HG03039 (cell line): ENCODE measurements at regions not wholly inside any gene's neighbourhood (a gene's known extent, or its start where the extent isn't known, plus 50 kb on each side); places are given as distances from the start of the nearest gene placed in this dataset.
"Not testable (repeated sequence)": the region's sequence is repeated elsewhere in the genome, so short reads cannot be mapped to it uniquely, and the experiment has no call there.

Source experiments
- ATAC-seq: cut with Tn5 transposase; IDR thresholded peaks from one replicate; pipeline ENCODE4 v1.9.1; 2021; ENCODE audit warnings: mild to moderate bottlenecking, moderate library complexity; ENCODE audit not compliant: unreplicated experiment

DNA sequence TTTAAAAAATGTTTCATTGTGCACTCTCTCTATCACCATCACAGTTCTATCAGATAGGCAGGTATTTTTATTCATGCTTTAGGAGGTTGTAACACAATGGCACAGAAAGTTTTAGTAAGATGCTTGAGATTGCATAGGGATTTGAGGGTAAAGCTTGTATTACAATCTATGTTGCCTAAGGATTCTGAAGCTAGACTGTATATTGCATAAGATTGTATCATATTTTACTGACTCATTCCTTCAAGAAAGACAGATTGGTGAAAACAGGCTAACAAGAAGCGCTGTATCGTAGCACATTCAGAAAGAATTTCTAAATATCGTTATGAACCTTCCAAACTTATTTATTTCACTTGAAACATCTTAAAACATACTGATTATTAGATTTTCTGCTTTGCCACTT, 577.7 kb downstream of the EBF1 start:
- no peak for ATAC-seq

DNA sequence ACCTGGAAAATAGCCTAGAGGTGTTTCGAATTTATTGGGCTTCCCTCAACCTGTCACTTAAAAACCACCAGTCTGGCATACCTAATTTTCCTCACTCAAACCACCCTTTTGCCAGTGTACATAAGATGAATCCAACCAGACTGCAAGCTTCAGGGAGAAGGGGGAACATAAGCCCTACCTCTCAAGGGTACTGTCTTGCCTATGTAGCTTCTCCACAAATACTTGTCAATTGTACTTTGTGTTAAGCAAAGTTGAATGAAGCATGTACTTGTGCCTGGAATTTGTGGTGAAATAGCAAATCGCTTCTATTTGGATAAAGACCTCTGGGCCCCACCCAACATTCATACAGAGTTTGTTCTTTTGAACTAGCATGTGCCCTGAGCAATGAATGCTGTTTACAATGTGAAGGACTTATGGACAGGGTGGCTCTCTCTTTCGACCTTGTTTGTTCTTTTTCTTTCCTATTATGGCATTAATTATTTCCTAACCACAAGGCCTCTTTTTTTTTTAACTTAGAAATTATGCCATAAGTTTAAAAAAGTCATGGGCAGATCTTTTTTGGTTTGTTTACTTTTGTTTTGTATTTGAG, 580.2 kb downstream of the EBF1 start:
- no peak for ATAC-seq

DNA sequence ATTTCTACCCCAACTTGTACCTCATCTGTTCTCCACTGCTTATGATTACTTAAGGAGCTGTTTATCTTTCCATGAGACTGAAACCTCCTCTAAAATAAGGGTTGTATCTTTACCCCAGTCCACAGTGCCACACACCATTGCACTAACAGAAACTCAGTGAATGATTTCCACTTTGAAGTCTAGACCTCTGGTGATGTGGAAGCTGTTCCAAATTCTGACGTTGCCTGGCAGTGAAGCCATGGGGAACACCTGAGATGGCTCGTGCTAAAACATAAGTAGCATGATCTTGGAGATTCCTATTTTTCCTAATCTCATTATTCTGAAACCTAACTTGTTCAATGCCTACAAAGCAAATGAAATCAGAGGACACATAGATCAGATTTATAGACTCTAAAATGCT, 583.2 kb downstream of the EBF1 start:
- no peak for ATAC-seq

DNA sequence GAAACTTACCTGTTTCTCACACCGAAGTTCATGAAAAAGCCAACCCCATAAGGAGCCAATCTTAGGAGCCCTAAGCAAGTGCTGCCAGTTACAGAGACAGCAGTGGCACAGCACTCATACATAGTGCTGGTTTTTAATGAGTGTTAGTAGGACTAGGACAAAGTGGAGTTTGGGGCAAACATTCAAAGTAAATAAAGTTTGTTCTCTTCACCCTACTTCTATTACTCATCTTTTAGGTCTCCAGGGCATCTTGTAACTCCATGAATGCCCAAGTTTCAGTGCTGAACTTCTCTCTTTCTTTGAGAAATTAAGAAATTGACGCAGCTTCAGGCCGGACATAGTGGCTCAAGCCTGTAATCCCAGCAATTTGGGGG, 584.7 kb downstream of the EBF1 start:
- ATAC-seq, result no peak

DNA sequence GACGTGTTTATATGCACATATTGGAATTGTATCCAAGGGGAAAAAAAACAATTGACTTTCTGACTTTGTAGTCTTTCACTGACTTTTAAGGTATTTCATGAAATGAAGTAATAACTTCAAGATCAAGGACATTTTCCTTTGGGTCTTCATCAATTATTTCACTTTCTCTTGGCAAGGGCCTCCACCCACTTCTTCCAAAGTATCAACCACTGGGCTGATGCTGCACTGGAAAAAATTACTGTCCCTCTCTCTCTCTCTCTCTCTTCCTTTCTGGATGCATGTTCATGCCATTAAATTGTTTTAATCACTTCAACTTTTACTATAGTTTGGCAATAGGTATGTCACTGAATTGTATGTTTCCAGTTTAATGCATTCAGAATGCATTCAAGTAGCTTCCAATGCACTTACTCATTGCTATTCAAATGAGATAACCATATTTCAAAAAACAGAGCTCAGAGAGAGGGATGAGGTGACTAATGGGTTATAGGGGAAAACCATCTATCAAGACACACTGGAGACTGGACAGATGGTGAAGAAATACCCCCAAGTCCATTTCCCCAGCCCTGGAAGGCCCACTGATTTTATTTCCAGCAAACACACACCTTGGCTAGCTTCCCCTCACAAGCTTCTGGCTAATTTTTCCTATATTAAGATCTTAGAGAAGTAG, 585.3 kb downstream of the EBF1 start:
- ATAC-seq, result no peak

DNA sequence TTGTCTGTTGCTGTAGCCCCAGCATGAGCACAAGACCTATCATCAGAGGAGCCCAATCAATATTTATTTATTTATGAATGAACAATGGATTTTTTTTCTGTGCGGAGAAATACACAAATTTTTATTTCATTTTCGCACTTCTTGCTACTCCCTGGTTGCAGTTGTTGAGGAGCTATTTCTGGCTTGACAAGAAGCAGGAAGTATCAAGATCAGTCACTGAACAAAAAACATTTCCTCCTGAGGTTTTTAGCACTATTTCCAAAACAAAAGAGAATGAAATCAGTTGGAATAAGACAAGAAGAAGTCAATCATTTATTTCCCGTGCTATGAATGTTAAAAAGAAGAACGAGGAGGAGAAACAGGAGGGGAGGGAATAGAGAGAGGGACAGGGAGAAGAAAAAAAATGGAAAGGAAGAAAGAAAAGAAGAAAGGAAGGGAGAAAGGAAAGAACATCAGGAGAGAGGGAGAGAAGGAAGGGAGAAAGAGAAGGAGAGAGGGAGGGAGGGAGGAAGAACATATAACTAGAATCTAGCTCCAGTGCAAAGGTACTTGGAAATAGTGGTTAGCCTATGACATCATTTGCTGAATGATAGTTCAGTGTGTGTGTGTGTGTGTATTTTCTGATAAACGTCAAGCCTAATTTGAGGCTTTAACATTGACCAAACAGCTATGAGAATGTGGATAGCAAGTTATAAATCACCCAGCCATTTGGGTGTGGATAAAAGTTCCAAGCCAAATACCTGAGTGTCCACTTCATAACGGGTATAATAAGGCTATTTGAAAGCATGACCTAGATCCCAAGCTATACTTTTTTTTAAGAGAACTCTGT, 586.0 kb downstream of the EBF1 start:
- no peak for ATAC-seq

GRCh38 chr5:158511454-158511853, 588.3 kb downstream of the EBF1 start:
- ATAC-seq, result peak; percentile 71

DNA sequence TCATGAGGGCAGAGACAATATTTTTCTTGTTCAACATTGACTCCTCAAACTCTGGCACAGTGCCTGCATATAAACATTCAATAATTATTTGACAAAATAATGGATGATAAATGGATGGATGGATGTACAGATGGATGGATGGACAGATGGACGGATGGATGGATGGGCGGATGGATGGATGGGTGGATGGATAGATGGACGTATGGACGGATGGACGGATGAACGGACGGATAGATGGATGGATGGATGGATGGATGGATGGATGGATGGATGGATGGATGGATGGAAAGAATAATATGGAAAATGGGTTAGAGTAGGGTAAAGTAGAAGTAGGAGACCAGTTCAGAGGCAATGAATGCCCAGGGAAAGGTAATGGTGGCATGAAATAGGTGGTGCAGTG, 589.2 kb downstream of the EBF1 start:
- no peak for ATAC-seq

- ATAC-seq, result no peak
Measured at GRCh38 chr5:158506648-158507047, 593.1 kb downstream of the EBF1 start.

GRCh38 chr5:158502686-158503085, 597.0 kb downstream of the EBF1 start:
- no peak for ATAC-seq

- ATAC-seq, result no peak
Measured at GRCh38 chr5:158499892-158500418, 599.8 kb downstream of the EBF1 start.

DNA sequence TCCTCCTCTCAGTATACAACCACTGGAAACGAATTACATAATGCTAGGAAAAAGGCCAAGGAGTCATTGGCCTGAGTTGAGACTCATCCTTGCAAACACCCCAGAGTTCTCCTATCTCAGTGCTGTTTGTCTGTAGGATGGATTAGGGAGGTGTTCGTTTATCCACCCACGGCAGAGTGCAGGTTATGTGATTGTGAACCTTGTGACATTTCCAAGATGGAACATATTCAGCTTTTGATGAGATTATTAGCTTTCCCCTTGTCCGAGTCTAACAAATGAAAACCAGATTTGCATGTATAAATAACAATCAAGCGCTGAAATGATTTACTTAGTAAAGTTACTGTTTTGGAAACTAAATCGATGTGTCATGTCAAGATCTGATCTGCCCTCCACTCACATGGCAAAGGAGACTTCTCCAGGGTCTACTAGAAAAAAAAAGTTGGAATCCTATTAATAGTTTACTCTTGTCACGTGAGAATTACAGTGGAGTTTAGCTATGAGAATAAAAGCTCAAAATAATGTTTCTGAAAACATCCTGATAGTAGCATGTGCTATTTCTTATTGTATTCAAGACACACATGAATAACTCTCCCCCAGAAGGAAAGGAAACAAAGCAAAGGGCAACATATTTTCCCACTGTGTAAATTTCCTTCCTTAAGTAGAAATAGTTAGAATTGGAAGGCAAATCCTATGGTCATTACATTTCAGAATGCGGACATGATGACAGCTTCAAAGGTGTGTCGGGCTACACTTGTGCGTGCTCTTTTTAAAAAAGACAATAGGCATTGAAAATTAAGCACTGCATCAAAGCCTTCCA, 600.4 kb downstream of the EBF1 start:
- no peak for ATAC-seq

GRCh38 chr5:158496624-158497023, 603.1 kb downstream of the EBF1 start:
- no peak for ATAC-seq

DNA sequence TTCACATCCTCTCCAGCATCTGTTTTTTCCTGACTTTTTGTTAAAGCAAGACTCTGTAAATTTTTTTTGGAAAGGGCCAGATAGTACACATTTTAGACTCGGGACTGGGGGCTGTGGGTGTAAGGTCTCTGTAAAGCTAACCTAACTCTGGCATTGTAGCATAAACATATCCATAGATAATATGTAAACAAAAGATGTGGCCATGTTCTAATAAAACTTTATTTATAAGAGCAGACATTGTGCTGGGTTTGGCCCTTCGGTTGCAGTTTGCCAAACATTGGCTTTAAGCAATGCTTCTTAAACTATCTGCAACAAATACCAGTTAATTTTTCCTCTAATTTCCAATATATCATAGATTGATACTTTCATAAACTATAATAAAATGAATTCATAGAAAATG, 605.2 kb downstream of the EBF1 start:
- no peak for ATAC-seq

DNA sequence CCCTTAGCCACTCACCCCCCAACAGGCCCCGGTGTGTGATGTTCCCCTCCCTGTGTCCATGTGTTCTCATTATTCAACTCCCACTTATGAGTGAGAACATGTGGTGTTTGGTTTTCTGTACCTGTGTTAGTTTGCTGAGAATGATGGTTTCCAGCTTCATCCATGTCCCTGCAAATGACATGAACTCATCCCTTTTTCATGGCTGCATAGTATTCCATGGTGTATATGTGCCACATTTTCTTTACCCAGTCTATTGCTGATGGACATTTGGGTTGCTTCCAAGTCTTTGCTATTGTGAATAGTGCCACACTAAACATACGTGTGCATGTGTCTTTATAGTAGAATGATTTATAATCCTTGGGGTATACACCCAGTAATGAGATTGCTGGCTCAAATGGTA, 605.7 kb downstream of the EBF1 start:
- not testable (repeated sequence) for ATAC-seq

DNA sequence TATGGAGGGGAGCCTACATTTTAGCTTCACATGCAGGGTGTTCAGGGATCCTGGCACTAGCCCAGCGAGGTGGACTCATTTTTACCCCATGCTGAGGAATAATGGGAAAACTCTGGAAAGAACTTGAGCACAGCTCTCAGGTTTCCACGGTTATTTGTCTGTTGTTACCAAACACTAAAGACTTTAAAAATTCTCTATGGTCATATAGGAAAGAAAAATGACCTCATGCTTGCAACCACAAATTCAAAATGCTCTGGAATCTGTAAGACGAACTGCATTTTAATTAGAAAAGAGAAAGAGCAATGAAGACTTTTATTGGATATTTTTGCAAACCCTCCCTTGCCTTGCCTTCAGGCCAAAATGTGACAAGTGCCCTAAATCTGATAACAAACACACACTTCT, 606.9 kb downstream of the EBF1 start:
- ATAC-seq, result no peak

DNA sequence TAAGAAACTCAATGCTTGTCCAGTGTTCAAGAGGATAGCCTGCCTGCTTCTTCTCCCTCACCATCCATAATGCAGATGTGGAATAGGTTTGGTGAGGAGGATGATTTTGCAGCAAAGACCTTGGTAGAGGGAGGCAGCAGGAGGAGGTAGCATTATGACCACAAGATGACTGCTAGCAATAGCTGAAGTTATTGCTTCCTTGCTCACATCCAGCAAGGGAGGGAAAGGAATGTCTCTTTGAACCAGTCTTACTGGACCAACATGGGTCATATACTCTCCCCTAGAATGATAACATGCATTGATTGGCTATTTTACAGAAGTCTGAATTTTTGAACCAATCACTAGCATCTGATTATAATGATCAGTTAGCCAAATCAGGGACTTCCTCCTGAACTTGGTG, 607.6 kb downstream of the EBF1 start:
- ATAC-seq, result no peak

GRCh38 chr5:158487664-158488063, 612.1 kb downstream of the EBF1 start:
- no peak for ATAC-seq

DNA sequence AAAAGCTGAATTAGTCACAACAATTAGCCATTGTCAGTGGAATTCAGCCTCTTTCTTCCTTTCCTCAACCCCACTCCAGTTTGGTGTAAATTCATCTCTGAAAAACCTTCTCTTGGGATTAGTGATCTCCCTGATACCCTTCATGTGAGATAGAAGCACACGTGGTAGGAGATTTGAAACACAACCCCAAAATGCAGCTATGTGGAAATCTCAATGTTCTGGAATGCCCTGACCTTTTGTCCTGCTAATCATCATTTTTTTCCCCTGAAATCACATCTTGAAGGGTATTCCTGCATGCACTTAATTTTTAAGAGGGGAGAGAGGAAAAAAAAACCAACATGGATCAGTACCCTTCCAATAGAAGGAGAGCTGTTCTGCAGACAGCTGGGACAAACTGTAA, 612.6 kb downstream of the EBF1 start:
- ATAC-seq, result no peak

- ATAC-seq, result no peak
Measured at GRCh38 chr5:158486566-158486965, 613.1 kb downstream of the EBF1 start.

- no peak for ATAC-seq
Measured at GRCh38 chr5:158485604-158486081, 614.1 kb downstream of the EBF1 start.
